UCSD-AML1 (cell line): ENCODE measurements at regions not wholly inside any gene's neighbourhood (a gene's known extent, or its start where the extent isn't known, plus 50 kb on each side); places are given as distances from the start of the nearest gene placed in this dataset.

Experiments
- DNase-seq: peaks from one replicate; lab custom pipeline; 2025; ENCODE audit not compliant: unreplicated experiment; lab: John Stamatoyannopoulos, UW

GRCh38 chr13:110097013-110097412 lies 209.9 kb downstream of the COL4A1 start:
- no peak for DNase-seq

- no peak for DNase-seq
Observed at GRCh38 chr13:110092831-110093247, 214.1 kb downstream of the COL4A1 start.

- DNase-seq = no peak
Observed at GRCh38 chr13:110089815-110090214, 217.1 kb downstream of the COL4A1 start.

GRCh38 chr13:110089100-110089499 lies 217.9 kb downstream of the COL4A1 start:
- no peak for DNase-seq

GRCh38 chr13:110073982-110074381 lies 233.0 kb downstream of the COL4A1 start:
- no peak for DNase-seq

- no peak for DNase-seq
Observed at GRCh38 chr13:110070511-110071120, 236.3 kb downstream of the COL4A1 start.

GRCh38 chr13:110070046-110070445 lies 236.9 kb downstream of the COL4A1 start:
- DNase-seq = no peak

GRCh38 chr13:110068176-110068473 lies 238.8 kb downstream of the COL4A1 start:
- no peak for DNase-seq

GRCh38 chr13:110067355-110068175 lies 239.4 kb downstream of the COL4A1 start:
- no peak for DNase-seq

GRCh38 chr13:110065780-110066179 lies 241.2 kb downstream of the COL4A1 start:
- DNase-seq = no peak

- DNase-seq = no peak
Observed at GRCh38 chr13:110063490-110064421, 243.2 kb downstream of the COL4A1 start.

GRCh38 chr13:110062777-110063442 lies 244.0 kb downstream of the COL4A1 start:
- no peak for DNase-seq

- no peak for DNase-seq
Observed at GRCh38 chr13:110062077-110062776, 244.7 kb downstream of the COL4A1 start.

GRCh38 chr13:110061270-110061669 lies 245.7 kb downstream of the COL4A1 start:
- DNase-seq = no peak

- no peak for DNase-seq
Observed at GRCh38 chr13:110057052-110057451, 249.9 kb downstream of the COL4A1 start.

GRCh38 chr13:110056640-110057039 lies 250.3 kb downstream of the COL4A1 start:
- DNase-seq = no peak

- DNase-seq = no peak
Observed at GRCh38 chr13:110055089-110055488, 251.9 kb downstream of the COL4A1 start.

- DNase-seq = no peak
Observed at GRCh38 chr13:110054041-110054440, 252.9 kb downstream of the COL4A1 start.

GRCh38 chr13:110047496-110047895 lies 259.5 kb downstream of the COL4A1 start:
- peak; percentile 63 for DNase-seq

- no peak for DNase-seq
Observed at GRCh38 chr13:110046811-110047210, 260.1 kb downstream of the COL4A1 start.
